ENCODE measurements at regions not wholly inside any gene's neighbourhood (a gene's known extent, or its start where the extent isn't known, plus 50 kb on each side); places are given as distances from the start of the nearest gene placed in this dataset.
"Not testable (repeated sequence)": the region's sequence is repeated elsewhere in the genome, so short reads cannot be mapped to it uniquely, and the experiment has no call there.

DNA sequence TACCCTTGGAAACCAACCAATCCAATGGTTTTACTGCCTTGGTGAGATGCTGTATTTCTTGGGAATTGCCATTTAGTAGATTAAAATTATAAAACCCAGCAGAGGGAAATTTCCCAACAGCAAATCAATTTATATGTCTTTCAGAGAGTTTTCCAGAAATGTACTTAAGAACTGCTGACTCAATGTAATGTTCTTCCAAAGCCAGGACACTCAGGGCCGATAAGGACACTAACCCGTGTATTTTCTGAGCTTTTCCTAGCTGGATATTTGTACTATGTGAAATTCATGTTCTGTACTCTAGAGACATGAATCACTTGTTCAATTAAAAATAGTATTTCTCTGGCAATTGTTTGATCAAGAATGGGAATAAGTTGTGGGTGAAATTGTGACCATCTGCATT is 121.4 kb downstream of the KCNJ2 start:
- WGBS = 62% methylated on average over 2 of the region's 2 CpGs

DNA sequence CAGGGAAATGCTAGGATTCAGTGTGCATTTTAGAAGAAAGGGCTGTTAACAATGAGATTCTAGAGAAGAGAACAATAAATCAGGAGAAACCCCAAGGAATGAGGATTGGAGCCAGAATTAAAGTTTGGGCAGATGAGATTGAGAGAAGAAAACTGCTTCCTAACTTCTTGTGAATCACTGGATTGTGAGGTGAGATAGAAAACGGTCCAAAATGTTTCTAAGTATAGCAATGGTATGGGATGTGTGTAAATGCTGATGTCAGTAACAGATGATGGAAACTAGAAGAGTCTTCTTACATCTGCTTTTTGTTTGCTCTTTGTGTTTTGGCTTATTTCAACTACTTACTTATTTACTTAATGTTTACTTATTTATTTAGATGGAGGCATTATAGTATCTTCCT is 123.0 kb downstream of the KCNJ2 start:
- DNase-seq (ENCODE audit: low spot score in 2 of 2) = no peak
- TF ChIP-seq POLR2A (IDR thresholded peaks at IDR 0.05) = no peak
- no peak for TF ChIP-seq EP300 (IDR thresholded peaks at IDR 0.05)
- TF ChIP-seq, protein P1, sequence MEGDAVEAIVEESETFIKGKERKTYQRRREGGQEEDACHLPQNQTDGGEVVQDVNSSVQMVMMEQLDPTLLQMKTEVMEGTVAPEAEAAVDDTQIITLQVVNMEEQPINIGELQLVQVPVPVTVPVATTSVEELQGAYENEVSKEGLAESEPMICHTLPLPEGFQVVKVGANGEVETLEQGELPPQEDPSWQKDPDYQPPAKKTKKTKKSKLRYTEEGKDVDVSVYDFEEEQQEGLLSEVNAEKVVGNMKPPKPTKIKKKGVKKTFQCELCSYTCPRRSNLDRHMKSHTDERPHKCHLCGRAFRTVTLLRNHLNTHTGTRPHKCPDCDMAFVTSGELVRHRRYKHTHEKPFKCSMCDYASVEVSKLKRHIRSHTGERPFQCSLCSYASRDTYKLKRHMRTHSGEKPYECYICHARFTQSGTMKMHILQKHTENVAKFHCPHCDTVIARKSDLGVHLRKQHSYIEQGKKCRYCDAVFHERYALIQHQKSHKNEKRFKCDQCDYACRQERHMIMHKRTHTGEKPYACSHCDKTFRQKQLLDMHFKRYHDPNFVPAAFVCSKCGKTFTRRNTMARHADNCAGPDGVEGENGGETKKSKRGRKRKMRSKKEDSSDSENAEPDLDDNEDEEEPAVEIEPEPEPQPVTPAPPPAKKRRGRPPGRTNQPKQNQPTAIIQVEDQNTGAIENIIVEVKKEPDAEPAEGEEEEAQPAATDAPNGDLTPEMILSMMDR (IDR thresholded peaks at IDR 0.05) = no peak
- TF ChIP-seq POLR2AphosphoS5 (IDR thresholded peaks at IDR 0.05) = no peak
- 32% methylated on average over 1 of the region's 1 CpG for WGBS

More for the DNA sequence above, 121.4 kb downstream of the KCNJ2 start:
- Histone ChIP-seq H3K36me3 (no peaks in the 10 kb centered on the region), H3K4me1 (no peaks in the 10 kb centered on the region), H3K4me3 (no peak overlapping the region), H3K27me3 (no peaks in the 10 kb centered on the region), H3K9me3 (no peaks in the 10 kb centered on the region), H3K27ac (no peak overlapping the region)
- no peak for DNase-seq (ENCODE audit: low spot score in 2 of 2)
- TF ChIP-seq POLR2A (IDR thresholded peaks at IDR 0.05) (no peak), POLR2AphosphoS5 (IDR thresholded peaks at IDR 0.05) (no peak), EP300 (IDR thresholded peaks at IDR 0.05) (no peak)
- TF ChIP-seq, protein P1 (IDR thresholded peaks at IDR 0.05) = no peak

DNA sequence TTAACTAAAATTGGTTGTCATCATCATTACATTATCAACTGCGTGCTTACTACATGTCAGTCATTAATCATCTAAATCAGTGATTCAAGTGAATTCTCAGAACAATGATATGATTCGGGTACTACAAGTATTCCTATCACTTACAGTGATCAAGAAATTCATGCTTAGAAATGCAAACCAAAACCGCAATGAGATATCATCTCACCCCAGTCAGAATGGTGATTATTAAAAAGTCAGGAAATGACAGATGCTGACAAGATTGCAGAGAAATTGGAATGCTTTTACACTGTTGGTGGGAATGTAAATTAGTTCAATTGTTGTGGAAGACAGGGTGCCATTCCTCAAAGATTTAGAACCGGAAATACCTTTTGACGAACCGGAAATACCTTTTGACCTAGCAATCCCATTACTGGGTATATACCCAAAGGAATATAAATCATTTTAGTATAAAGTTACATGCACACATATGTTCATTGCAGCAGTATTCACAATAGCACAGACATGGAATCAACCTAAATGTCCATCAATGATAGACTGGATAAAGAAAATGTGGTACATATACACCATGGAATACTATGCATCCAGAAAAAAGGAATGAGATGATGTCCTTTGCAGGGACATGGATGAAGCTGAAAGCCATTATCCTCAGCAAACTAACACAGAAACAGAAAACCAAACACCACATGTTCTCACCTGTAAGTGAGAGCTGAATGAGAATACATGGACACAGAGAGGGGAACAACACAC is 124.4 kb downstream of the KCNJ2 start:
- H3K27me3 ChIP-seq; H3K9me3 ChIP-seq; H3K36me3 ChIP-seq; H3K4me3 ChIP-seq; DNase-seq (ENCODE audit: low spot score in 2 of 2); H3K27ac ChIP-seq; H3K4me1 ChIP-seq: not testable (repeated sequence)
- WGBS = 69% methylated on average over 6 of the region's 6 CpGs

More for the DNA sequence above, 123.0 kb downstream of the KCNJ2 start:
- no peaks in the 10 kb centered on the region for H3K27me3 ChIP-seq
- H3K27ac ChIP-seq = no peak overlapping the region
- no peaks in the 10 kb centered on the region for H3K4me1 ChIP-seq
- H3K4me3 ChIP-seq = no peak overlapping the region
- no peaks in the 10 kb centered on the region for H3K9me3 ChIP-seq
- H3K36me3 ChIP-seq = no peaks in the 10 kb centered on the region

DNA sequence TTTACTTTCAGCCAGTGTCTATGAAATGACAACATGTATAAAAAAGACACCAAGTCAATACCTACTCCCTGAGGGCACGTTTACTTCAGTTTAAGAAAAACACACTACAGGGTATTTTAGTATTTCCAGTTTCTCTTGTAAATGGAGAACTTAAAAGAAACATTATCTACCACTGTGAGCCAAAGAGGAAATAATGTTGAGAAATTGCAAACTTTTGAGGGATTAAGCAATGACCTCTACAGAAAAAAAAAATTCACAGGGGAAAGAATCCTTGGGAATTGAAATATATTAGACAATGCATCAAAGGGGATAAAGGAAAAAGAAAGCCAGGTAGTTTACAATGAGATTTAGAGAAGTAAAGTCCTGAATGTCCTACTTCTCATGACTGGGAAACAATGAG is 126.0 kb downstream of the KCNJ2 start:
- Histone ChIP-seq H3K36me3 (no peaks in the 10 kb centered on the region), H3K27ac (no peak overlapping the region), H3K4me3 (no peak overlapping the region), H3K27me3 (no peaks in the 10 kb centered on the region), H3K4me1 (no peaks in the 10 kb centered on the region), H3K9me3 (no peaks in the 10 kb centered on the region)
- TF ChIP-seq, protein P1 (IDR thresholded peaks at IDR 0.05) = no peak
- TF ChIP-seq POLR2A (IDR thresholded peaks at IDR 0.05) (no peak), EP300 (IDR thresholded peaks at IDR 0.05) (no peak), POLR2AphosphoS5 (IDR thresholded peaks at IDR 0.05) (no peak)
- no peak for DNase-seq (ENCODE audit: low spot score in 2 of 2)
- WGBS = 31% methylated on average over 1 of the region's 1 CpG

DNA sequence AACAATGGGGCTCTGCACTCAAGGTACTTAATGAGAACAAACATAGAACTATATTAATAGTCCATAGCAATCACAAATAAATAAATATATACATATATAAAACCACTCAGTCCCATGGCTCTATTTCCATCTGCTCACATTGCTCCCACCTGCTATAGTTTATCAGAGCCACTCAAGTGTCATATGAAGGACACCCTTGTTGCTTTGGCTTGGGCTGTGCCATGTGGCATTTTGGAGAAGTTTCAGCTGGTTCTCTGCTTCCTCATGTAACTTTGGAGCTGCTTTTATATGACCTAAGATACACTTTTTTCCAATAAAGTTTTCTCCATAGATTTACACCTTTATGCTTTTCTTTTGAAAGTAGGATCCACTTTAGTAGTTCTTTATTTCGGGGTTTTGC is 126.4 kb downstream of the KCNJ2 start:
- Histone ChIP-seq H3K27me3 (no peaks in the 10 kb centered on the region), H3K4me3 (no peak overlapping the region), H3K27ac (no peak overlapping the region), H3K4me1 (no peaks in the 10 kb centered on the region), H3K9me3 (no peaks in the 10 kb centered on the region), H3K36me3 (no peaks in the 10 kb centered on the region)
- WGBS = 91% methylated on average over 1 of the region's 1 CpG
- TF ChIP-seq POLR2AphosphoS5 (IDR thresholded peaks at IDR 0.05) (no peak), POLR2A (IDR thresholded peaks at IDR 0.05) (no peak), EP300 (IDR thresholded peaks at IDR 0.05) (no peak)
- TF ChIP-seq, protein P1 (IDR thresholded peaks at IDR 0.05) = no peak
- DNase-seq (ENCODE audit: low spot score in 2 of 2) = no peak

DNA sequence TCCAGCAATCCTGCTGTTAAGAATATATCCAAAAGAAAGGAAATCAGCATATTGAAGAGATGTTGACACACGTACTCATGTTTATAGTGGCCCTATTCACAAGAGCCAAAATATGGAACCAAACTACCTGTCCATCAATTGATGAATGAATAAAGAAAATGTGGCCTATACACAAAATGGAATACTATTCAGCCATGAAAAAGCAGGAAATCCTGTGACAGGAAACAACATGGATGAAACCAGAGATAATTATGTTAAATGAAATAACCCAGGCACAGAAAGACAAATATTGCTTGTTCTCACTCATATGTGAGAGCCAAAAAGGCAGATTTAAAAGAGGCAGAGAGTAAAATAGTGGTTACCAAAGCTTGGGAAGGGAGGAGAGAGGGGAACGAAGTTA is 127.1 kb downstream of the KCNJ2 start:
- Histone ChIP-seq H3K9me3 (no peaks in the 10 kb centered on the region), H3K4me3 (no peak overlapping the region), H3K4me1 (no peaks in the 10 kb centered on the region), H3K36me3 (no peaks in the 10 kb centered on the region), H3K27me3 (no peaks in the 10 kb centered on the region), H3K27ac (no peak overlapping the region)
- TF ChIP-seq POLR2AphosphoS5 (IDR thresholded peaks at IDR 0.05) (no peak), POLR2A (IDR thresholded peaks at IDR 0.05) (no peak), EP300 (IDR thresholded peaks at IDR 0.05) (no peak)
- TF ChIP-seq, protein P1 (IDR thresholded peaks at IDR 0.05) = no peak
- DNase-seq (ENCODE audit: low spot score in 2 of 2) = no peak
- 96% methylated on average over 2 of the region's 2 CpGs for WGBS
